Spleen (tissue), 11 donors: ENCODE measurements at regions not wholly inside any gene's neighbourhood (a gene's known extent, or its start where the extent isn't known, plus 50 kb on each side); places are given as distances from the start of the nearest gene placed in this dataset.

Experiments
- DNase-seq: peaks from one replicate; pipeline ENCODE4 v3.0.0-alpha.2; 2020
- H3K27ac ChIP-seq, 8 donors: fragments of 200-600 bp; sonication (generic) in 7 of 8; 1 replicate in 4 of 8; 2 replicates in 4 of 8; pipeline versions ENCODE4 v1.5.0 to v1.8.0; 2016 to 2021; ENCODE audit warnings: inconsistent platforms in 4 of 8, mild to moderate bottlenecking in 4 of 8, moderate library complexity in 1 of 8
- H3K27me3 ChIP-seq, 7 donors: fragments of 200-600 bp; sonication (generic) in 6 of 7; replicated peaks in 1 of 7; 1 replicate in 4 of 7; 2 replicates in 3 of 7; pipeline versions ENCODE4 v1.5.0 to v1.8.0; 2016 to 2021; ENCODE audit warnings: inconsistent platforms in 3 of 7, mild to moderate bottlenecking in 1 of 7
- H3K36me3 ChIP-seq, 6 donors: fragments of 200-600 bp; sonication (generic) in 5 of 6; 1 replicate in 4 of 6; 2 replicates in 2 of 6; pipeline versions ENCODE4 v1.5.0 to v1.8.0; 2016 to 2021; ENCODE audit warnings: inconsistent platforms in 2 of 6
- H3K4me1 ChIP-seq, 6 donors: fragments of 200-600 bp; sonication (generic) in 5 of 6; 1 replicate in 3 of 6; 2 replicates in 3 of 6; pipeline versions ENCODE4 v1.5.0 to v1.8.0; 2016 to 2021; ENCODE audit warnings: inconsistent platforms in 3 of 6
- H3K4me3 ChIP-seq, 8 donors: fragments of 200-600 bp; sonication (generic) in 7 of 8; 1 replicate in 4 of 8; 2 replicates in 4 of 8; pipeline versions ENCODE4 v1.5.0 to v1.8.0; 2016 to 2021; ENCODE audit warnings: inconsistent platforms in 4 of 8, mild to moderate bottlenecking in 4 of 8, moderate library complexity in 2 of 8
- H3K9me3 ChIP-seq, 8 donors: fragments of 200-600 bp; sonication (generic) in 7 of 8; 1 replicate in 4 of 8; 2 replicates in 4 of 8; pipeline versions ENCODE4 v1.5.0 to v1.8.0; 2016 to 2021; ENCODE audit warnings: inconsistent platforms in 4 of 8
- POLR2A ChIP-seq, 3 donors: fragments of 450-650 bp; IDR thresholded peaks; one replicate each; pipeline ENCODE4 v1.5.1; 2017; ENCODE audit warnings: antibody characterized with exemption in 3 of 3, mild to moderate bottlenecking in 1 of 3
- POLR2AphosphoS5 ChIP-seq, 3 donors: sonication (generic); formaldehyde crosslinking; IDR thresholded peaks; one replicate each; pipeline ENCODE4 v1.5.1; 2017; ENCODE audit warnings: antibody characterized with exemption in 3 of 3
- WGBS, 5 donors: extraction: QIAGEN DNeasy Blood & Tissue Kit in 3 of 5; methylation state at CpG; one replicate each; pipeline versions ENCODE4 v1.1.5 to v1.1.7; 2013 to 2018; 5-methylcytosine and 5-hydroxymethylcytosine counted together
- intact Hi-C: fragments of 100-400 bp; cut with DNase I; formaldehyde crosslinking; loops from one replicate; pipeline ENCODE4 v1.15.0; 2023; ENCODE audit warnings: low total_unique reads
- TF ChIP-seq, protein P1 (sequence below), 11 experiments: fragments of 200-600 bp in 7 of 11; fragments of 450-650 bp in 4 of 11; sonication (generic) in 4 of 11; IDR thresholded peaks in 8 of 11; conservative IDR thresholded peaks in 3 of 11; 1 replicate in 7 of 11; 2 replicates in 4 of 11; pipeline versions ENCODE4 v1.4.0 to v1.8.0; 2016 to 2021; ENCODE audit warnings: antibody characterized with exemption in 11 of 11, inconsistent platforms in 4 of 11, mild to moderate bottlenecking in 1 of 11
- donor health status: healthy with polysubstance abuse.
- donor health status: DM: no; HTN: no; CAD: no; lungs with moderate emphysema.
- donor health status: DM: no; HTN: no; CAD: no.
- donor health status: Bipolar disorder and iron deficiency.
- donor health status: healthy.
- donor health status: DM: no; HTN: no; CAD: no.
- donor health status: DM: yes; HTN: yes; CAD: no.

GRCh38 chr5:56356121-56356835 is 123.1 kb upstream of the ANKRD55 start:
- 85 to 92% (median 89%) methylated on average over 6 of the region's 6 CpGs for WGBS, 5 donors
- H3K27ac ChIP-seq: no peak overlapping the region
- intact Hi-C loops: no loop called here
- DNase-seq: no peak
- H3K4me3 ChIP-seq: no peak overlapping the region
- H3K36me3 ChIP-seq: no peaks in the 10 kb centered on the region
- TF ChIP-seq POLR2A (IDR thresholded peaks at IDR 0.05) (no peak), POLR2AphosphoS5 (IDR thresholded peaks at IDR 0.05) (no peak)
- TF ChIP-seq, protein P1, sequence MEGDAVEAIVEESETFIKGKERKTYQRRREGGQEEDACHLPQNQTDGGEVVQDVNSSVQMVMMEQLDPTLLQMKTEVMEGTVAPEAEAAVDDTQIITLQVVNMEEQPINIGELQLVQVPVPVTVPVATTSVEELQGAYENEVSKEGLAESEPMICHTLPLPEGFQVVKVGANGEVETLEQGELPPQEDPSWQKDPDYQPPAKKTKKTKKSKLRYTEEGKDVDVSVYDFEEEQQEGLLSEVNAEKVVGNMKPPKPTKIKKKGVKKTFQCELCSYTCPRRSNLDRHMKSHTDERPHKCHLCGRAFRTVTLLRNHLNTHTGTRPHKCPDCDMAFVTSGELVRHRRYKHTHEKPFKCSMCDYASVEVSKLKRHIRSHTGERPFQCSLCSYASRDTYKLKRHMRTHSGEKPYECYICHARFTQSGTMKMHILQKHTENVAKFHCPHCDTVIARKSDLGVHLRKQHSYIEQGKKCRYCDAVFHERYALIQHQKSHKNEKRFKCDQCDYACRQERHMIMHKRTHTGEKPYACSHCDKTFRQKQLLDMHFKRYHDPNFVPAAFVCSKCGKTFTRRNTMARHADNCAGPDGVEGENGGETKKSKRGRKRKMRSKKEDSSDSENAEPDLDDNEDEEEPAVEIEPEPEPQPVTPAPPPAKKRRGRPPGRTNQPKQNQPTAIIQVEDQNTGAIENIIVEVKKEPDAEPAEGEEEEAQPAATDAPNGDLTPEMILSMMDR (IDR thresholded peaks at IDR 0.05 in 8 of 11, conservative IDR thresholded peaks at IDR 0.05 in 3 of 11): no peak
- H3K9me3 ChIP-seq: no peaks in the 10 kb centered on the region
- no peaks in the 10 kb centered on the region for H3K4me1 ChIP-seq
- H3K27me3 ChIP-seq: no peaks in the 10 kb centered on the region

- Histone ChIP-seq H3K4me3 (no peak overlapping the region), H3K4me1 (peaks cover 0 to 14% (median 7%) of the 10 kb centered on the region in 6 donors), H3K27me3 (no peaks in the 10 kb centered on the region), H3K27ac (no peak overlapping the region), H3K9me3 (no peaks in the 10 kb centered on the region), H3K36me3 (no peaks in the 10 kb centered on the region)
- intact Hi-C loops: no loop called here
- WGBS, 5 donors: 73 to 95% (median 82%) methylated on average over 4 of the region's 4 CpGs
- TF ChIP-seq POLR2AphosphoS5 (IDR thresholded peaks at IDR 0.05) (no peak), POLR2A (IDR thresholded peaks at IDR 0.05) (no peak)
- TF ChIP-seq, protein P1 (IDR thresholded peaks at IDR 0.05 in 8 of 11, conservative IDR thresholded peaks at IDR 0.05 in 3 of 11): no peak
- DNase-seq: no peak
These were observed 121.7 kb upstream of the ANKRD55 start for GRCh38 chr5:56354836-56355235.

- Histone ChIP-seq H3K27ac (no peak overlapping the region), H3K27me3 (no peaks in the 10 kb centered on the region), H3K36me3 (no peaks in the 10 kb centered on the region), H3K9me3 (no peaks in the 10 kb centered on the region), H3K4me3 (no peak overlapping the region), H3K4me1 (peaks cover 0 to 14% (median 7%) of the 10 kb centered on the region in 6 donors)
- intact Hi-C loops: no loop called here
- 73 to 85% (median 81%) methylated on average over 4 of the region's 4 CpGs for WGBS, 5 donors
- no peak for DNase-seq
- TF ChIP-seq POLR2A (IDR thresholded peaks at IDR 0.05): no peak
- TF ChIP-seq, protein P1 (IDR thresholded peaks at IDR 0.05 in 8 of 11, conservative IDR thresholded peaks at IDR 0.05 in 3 of 11): no peak
- TF ChIP-seq POLR2AphosphoS5 (IDR thresholded peaks at IDR 0.05): no peak
These were observed 119.9 kb upstream of the ANKRD55 start for GRCh38 chr5:56352808-56353590.

DNA sequence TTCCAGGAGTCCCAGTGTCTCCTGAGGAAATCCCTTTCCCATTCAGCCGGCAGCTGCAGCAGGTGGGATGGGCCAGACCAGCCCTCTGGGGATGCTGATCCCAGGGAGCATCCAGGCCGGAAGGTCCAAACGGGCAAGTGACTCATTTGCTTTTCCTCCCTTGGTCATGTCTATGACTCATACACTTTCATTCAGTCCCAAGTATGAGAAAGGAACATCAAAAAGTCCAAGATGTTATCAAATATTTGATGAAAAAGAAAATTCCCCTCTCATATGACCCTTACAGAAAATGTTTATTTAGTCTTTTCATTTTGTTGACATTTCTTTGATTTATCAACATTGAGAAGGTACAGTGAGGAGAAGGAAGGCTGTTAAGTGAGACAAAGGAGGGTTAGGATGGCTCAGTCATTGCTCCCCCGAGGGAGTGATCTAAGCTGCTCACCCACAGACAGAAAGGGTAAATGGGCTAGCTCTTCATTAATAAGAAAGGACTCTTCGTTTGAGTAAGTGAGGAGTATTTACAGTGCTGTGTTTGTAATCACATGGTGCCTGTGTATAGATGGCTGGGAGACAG is 117.6 kb upstream of the ANKRD55 start:
- WGBS, 5 donors: 40 to 75% (median 58%) methylated on average over 5 of the region's 5 CpGs
- Histone ChIP-seq H3K27ac (no peak overlapping the region), H3K36me3 (no peaks in the 10 kb centered on the region), H3K9me3 (peaks cover 0 to 6% (median 0%) of the 10 kb centered on the region in 8 donors), H3K4me1 (peaks cover 0 to 14% (median 7%) of the 10 kb centered on the region in 6 donors), H3K4me3 (no peak overlapping the region), H3K27me3 (no peaks in the 10 kb centered on the region)
- no peak for DNase-seq
- TF ChIP-seq POLR2AphosphoS5 (IDR thresholded peaks at IDR 0.05): peak in 1 of 3 donors; percentile 45
- no peak for TF ChIP-seq POLR2A (IDR thresholded peaks at IDR 0.05)
- TF ChIP-seq, protein P1 (IDR thresholded peaks at IDR 0.05 in 8 of 11, conservative IDR thresholded peaks at IDR 0.05 in 3 of 11): no peak
- intact Hi-C loops: no loop called here
